GM11168 (cell line): ENCODE measurements at regions not wholly inside any gene's neighbourhood (a gene's known extent, or its start where the extent isn't known, plus 50 kb on each side); places are given as distances from the start of the nearest gene placed in this dataset.
"Not testable (repeated sequence)": the region's sequence is repeated elsewhere in the genome, so short reads cannot be mapped to it uniquely, and the experiment has no call there.

ENCODE experiments used
- in situ Hi-C: fragments of 300-500 bp; cut with MboI; formaldehyde crosslinking; loops from one replicate; pipeline ENCODE4 v1.12.0; 2022; ENCODE audit warnings: low sequenced_read_pairs; ENCODE audit not compliant: unreplicated experiment

DNA sequence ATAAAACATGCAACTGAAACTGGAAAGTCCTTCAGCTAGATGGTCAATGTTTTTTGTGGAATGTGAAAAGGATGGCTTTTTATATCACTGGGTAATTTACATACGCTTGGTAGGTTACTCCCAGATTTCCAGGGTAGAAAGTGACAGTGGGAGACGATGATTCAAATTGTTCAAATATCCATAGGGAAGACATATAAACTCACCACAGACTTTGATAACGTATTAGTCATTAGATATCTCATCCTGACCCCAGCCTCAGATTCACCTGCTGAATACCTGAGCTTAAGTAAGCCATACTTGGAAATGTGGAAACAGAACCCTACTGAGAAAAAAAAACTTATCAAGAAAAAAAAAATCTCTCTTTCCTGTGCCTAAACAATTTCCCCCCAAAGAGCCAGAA is 169.4 kb downstream of the ZNF674 start:
- in situ Hi-C loops: loop anchor here (25.0 kb wide), 1 partner anchor 539 kb away; no protein-coding TSS in a partner anchor

- in situ Hi-C loops: no loop called here
Observed at GRCh38 chrX:46374371-46374770, 170.8 kb downstream of the ZNF674 start.

DNA sequence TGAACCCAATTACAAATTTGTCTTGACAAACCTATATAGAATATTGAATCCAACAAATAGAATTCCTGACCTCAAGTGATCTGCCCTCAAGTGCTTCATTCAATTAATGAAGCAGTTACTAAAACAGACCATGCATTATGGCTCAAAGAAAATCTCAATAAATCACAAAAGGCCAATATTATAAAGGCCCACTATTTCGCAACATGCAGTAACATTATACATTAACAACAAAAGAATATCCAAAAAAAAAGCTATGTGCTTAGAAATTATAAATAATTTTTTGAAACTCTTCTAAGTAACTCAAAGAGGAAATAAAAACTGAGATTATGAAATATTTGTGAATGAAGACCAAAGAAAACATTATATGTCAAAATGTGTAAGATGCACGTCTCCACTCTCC is 177.7 kb downstream of the ZNF674 start:
- in situ Hi-C loops: no loop called here

GRCh38 chrX:46366381-46367207 is 178.6 kb downstream of the ZNF674 start:
- in situ Hi-C loops: no loop called here

- in situ Hi-C loops: no loop called here
Observed at GRCh38 chrX:46354481-46354880, 190.7 kb downstream of the ZNF674 start.

GRCh38 chrX:46341767-46342322 is 203.4 kb downstream of the ZNF674 start:
- in situ Hi-C loops: no loop called here

DNA sequence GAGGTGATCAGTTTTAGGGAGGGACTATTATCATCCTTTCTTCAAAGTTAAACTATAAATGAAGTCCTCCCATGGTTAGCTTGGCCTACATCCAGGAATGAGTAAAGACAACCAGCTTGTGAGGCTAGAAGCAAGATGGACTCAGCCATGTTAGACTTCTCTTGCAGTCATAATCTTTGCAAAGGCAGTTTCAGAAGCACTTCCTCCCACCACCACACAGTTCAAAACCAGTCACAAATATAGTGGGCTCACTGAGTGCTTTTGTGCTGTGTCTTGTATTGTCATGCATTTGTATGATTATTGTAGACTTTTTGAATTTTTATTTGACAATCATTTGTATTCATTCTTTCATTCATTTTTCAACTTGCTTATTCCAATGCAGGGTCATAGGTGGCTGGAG is 204.5 kb downstream of the ZNF674 start:
- in situ Hi-C loops: no loop called here

DNA sequence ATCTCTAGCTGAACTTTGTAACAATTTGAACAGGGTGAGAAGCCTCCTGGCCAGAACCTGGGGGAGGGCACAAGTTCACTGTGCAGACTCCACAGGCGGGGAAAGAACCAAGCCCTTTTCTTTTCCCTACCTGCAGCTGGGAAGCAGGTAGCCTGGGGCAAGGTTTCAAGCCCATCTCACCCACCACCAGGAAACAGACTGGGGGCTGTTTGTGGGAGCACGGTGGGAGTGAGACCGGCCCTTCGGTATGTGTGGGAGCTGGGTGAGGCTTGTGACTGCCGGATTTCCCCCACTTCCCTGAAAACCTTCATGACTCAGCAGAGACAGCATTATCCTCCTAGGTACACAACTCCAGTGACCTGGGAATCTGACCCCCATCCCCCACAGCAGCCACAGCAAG is 211.7 kb downstream of the ZNF674 start:
- in situ Hi-C loops: no loop called here

- in situ Hi-C loops: no loop called here
Observed at GRCh38 chrX:46330981-46331380, 214.2 kb downstream of the ZNF674 start.

- in situ Hi-C loops: no loop called here
Observed at GRCh38 chrX:46330513-46330912, 214.7 kb downstream of the ZNF674 start.

DNA sequence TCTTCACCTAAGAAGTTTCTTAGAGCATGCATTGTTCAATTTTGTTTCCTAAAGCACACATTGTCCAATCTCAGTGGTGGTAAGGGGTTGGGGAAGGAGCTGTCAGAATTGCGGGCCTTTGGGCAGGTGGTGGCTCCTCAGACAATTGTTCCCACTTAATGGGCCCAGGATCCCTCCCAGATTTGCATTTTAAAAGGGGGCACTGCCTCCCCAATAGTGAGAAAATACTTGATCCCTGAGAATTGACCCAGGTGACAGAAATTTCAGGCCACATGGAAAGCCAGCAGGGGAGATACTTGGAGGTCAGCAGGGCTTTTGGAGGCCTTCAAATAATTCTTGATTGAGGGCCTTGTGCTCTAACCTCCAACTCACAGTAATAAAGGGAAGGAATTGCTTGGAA is 217.1 kb downstream of the ZNF674 start:
- in situ Hi-C loops: no loop called here

DNA sequence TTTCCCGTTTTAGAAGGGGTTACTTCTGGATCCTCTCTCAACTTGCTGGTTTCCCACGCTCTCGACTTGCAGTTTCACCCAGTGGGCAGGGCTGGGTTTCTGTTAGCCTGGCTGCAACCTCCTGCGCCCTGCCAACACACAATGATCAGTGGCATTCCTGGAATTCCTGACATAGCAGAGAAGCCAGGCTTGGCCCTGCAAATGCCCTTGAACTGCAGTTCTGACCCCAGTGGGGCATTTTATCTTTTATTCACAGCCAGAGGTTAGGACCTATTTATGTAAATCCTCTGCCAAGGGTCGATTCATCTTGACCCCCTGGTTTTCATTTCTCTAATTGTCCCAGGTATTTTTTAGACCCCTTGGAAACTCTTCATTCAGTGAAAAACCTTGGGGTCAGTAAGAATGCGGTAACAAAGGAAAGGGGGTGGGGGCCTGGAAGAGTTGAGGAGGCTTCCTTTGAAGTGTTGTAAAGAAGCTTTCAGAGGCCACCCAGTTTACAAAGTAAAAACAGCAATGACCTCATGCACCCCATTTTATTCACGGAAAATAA is 217.6 kb downstream of the ZNF674 start:
- in situ Hi-C loops: no loop called here

DNA sequence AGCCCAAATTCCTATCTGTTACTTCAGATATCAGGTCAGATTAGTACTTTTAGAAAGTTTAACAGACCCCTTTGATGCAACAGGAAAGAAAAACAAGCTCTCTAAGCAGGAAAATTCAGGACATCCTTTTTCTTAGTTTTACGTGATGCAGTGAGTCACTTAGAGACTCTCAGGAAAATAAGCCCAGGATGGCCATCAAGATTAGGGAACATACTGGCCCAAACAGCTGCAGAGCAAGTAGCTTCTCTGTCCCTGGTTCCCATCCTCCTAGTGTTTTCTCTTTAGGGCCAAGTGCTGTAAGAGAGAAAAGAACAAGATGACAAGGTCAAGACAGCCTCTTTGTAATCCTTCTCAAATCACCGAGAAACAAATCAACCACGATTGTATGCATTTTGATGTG is 219.1 kb downstream of the ZNF674 start:
- in situ Hi-C loops: no loop called here

DNA sequence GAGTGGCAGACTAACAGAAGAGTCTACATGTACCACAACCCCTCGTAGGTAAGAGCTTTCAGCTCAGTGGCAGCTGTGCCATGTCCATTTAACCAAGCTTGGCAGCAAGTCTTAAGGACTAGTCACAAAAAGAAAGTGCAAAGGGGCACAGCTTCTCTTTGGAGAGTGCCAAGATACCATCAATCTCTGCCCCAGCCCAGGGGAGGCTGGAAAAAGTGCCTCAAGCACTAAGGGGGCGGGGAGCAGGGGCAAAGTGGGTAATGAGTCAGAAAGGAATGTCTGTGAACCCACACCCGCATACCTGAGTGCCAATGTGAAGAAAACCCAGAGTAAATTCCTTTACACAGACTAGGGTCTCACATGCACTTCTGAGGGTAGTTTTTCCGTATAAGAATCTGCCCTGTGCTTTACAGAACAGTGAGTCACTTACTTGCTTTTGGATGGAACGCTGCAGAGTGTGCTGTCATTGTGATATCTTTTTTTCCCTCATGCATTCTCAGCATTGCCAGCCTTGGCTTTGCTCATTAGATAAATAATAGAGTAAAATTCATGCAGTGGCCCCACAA is 219.8 kb downstream of the ZNF674 start:
- in situ Hi-C loops: no loop called here

GRCh38 chrX:46324166-46324565 is 221.1 kb downstream of the ZNF674 start:
- in situ Hi-C loops: no loop called here

- in situ Hi-C loops: not testable (repeated sequence)
Observed at GRCh38 chrX:46322929-46323328, 222.3 kb downstream of the ZNF674 start.

DNA sequence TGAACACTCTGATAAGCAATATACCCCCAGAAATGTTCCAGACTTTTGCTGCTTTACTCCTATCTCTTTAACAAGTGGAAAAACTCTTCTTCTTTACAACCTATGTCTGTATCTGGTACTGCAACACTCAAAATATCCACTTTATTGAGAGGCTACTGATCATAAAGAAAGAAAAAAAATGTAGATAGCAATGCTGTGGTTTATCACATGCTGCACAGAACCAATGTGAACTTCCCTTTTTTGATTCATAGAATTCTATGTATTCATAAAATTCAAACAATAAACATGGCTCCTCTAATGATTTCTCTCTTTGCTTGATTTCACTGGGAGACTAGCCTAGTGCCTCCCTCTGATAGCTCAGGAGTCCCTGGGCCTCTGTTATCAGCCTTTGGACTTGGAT is 223.5 kb downstream of the ZNF674 start:
- in situ Hi-C loops: no loop called here

DNA sequence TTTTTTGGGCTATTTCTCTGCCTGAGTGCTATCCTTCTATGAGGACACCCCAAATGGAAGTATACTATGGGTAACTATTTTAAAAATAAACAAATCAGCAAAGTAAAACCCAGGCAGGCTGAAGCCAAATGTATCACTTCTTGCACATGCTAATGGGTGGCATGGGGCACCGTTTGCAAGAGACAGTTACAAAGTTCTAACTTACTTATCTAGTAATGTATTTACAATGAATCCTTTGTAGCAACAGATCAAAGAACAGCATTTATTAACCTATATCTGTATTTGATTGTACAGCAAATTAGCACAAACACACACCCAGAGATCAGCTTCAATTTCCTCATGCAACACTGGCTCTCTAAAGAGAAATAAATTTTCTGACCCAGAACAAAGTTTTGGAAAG is 225.5 kb downstream of the ZNF674 start:
- in situ Hi-C loops: no loop called here

DNA sequence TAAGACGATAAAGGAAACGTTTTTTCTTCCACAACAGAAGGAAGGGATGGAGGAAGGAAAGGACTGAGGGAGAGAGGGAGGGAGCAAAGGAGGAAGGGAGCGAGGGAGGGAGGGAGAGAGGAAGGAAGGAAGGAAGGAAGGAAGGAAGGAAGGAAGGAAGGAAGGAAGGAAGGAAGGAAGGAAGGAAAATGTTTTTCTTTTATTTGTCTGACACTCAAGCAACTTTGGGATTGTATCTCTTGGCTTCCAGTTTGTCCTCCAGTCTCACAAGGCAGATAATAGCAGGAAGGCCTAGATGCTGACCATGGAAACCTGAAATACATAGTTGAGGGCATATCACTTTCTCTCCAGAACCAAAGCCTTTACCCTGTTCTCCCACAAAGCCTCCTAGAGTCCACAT is 226.7 kb downstream of the ZNF674 start:
- in situ Hi-C loops: no loop called here

- in situ Hi-C loops: no loop called here
Observed at GRCh38 chrX:46317163-46317562, 228.1 kb downstream of the ZNF674 start.

GRCh38 chrX:46311581-46312120 is 233.6 kb downstream of the ZNF674 start:
- in situ Hi-C loops: no loop called here
